ENCODE measurements at regions not wholly inside any gene's neighbourhood (a gene's known extent, or its start where the extent isn't known, plus 50 kb on each side); places are given as distances from the start of the nearest gene placed in this dataset.
"Not testable (repeated sequence)": the region's sequence is repeated elsewhere in the genome, so short reads cannot be mapped to it uniquely, and the experiment has no call there.

- no peak for TF ChIP-seq CTCF (IDR thresholded peaks at IDR 0.05; ENCODE audit: extremely low read depth, missing control alignments)
- no peak for DNase-seq (ENCODE audit: low spot score)
Measured at GRCh38 chr2:192438239-192438638, 243.5 kb upstream of the TMEFF2 start.

- DNase-seq (ENCODE audit: low spot score): no peak
Measured at GRCh38 chr2:192437653-192438052, 242.9 kb upstream of the TMEFF2 start.

GRCh38 chr2:192424243-192424642, 229.5 kb upstream of the TMEFF2 start:
- no peak for DNase-seq (ENCODE audit: low spot score)
- no peak for TF ChIP-seq CTCF (IDR thresholded peaks at IDR 0.05; ENCODE audit: extremely low read depth, missing control alignments)

More at GRCh38 chr2:192437653-192438052, 242.9 kb upstream of the TMEFF2 start:
- TF ChIP-seq CTCF (IDR thresholded peaks at IDR 0.05; ENCODE audit: extremely low read depth, missing control alignments): no peak

GRCh38 chr2:192419786-192420185, 225.1 kb upstream of the TMEFF2 start:
- DNase-seq (ENCODE audit: low spot score): no peak
- TF ChIP-seq CTCF (IDR thresholded peaks at IDR 0.05; ENCODE audit: extremely low read depth, missing control alignments): no peak

GRCh38 chr2:192416060-192416459, 221.3 kb upstream of the TMEFF2 start:
- no peak for TF ChIP-seq CTCF (IDR thresholded peaks at IDR 0.05; ENCODE audit: extremely low read depth, missing control alignments)
- DNase-seq (ENCODE audit: low spot score): no peak

- TF ChIP-seq CTCF (IDR thresholded peaks at IDR 0.05; ENCODE audit: extremely low read depth, missing control alignments): no peak
- no peak for DNase-seq (ENCODE audit: low spot score)
Measured at GRCh38 chr2:192414794-192415193, 220.1 kb upstream of the TMEFF2 start.

GRCh38 chr2:192413812-192414681, 219.3 kb upstream of the TMEFF2 start:
- DNase-seq (ENCODE audit: low spot score): no peak

GRCh38 chr2:192412866-192413265, 218.1 kb upstream of the TMEFF2 start:
- not testable (repeated sequence) for DNase-seq (ENCODE audit: low spot score)

More at GRCh38 chr2:192413812-192414681, 219.3 kb upstream of the TMEFF2 start:
- no peak for TF ChIP-seq CTCF (IDR thresholded peaks at IDR 0.05; ENCODE audit: extremely low read depth, missing control alignments)

Measured in GM20000 (cell line).